ENCODE measurements at regions not wholly inside any gene's neighbourhood (a gene's known extent, or its start where the extent isn't known, plus 50 kb on each side); places are given as distances from the start of the nearest gene placed in this dataset.

- Histone ChIP-seq H3K9me3 (ENCODE audit: control insufficient read depth, low read length) (peaks cover 2% of the 10 kb centered on the region), H3K36me3 (ENCODE audit: control insufficient read depth, insufficient read depth, low read length, severe bottlenecking) (no peaks in the 10 kb centered on the region), H3K4me3 (ENCODE audit: low read length) (no peak overlapping the region), H3K4me1 (ENCODE audit: control insufficient read depth, insufficient read depth, low read length) (no peaks in the 10 kb centered on the region), H3K9ac (ENCODE audit: low read length) (no peak overlapping the region), H3K27me3 (replicated peaks; ENCODE audit: control insufficient read depth, insufficient read depth, low read length) (no peaks in the 10 kb centered on the region)
- no peak for DNase-seq (ENCODE audit: low read depth)
Measured at GRCh38 chr6:141335477-141336273, 797.0 kb upstream of the GJE1 start.

- Histone ChIP-seq H3K4me1 (ENCODE audit: control insufficient read depth, insufficient read depth, low read length) (peaks cover 12% of the 10 kb centered on the region), H3K9ac (ENCODE audit: low read length) (peak overlapping the region; percentile 77), H3K27me3 (replicated peaks; ENCODE audit: control insufficient read depth, insufficient read depth, low read length) (no peaks in the 10 kb centered on the region), H3K9me3 (ENCODE audit: control insufficient read depth, low read length) (no peaks in the 10 kb centered on the region), H3K4me3 (ENCODE audit: low read length) (peak overlapping the region; percentile 77), H3K36me3 (ENCODE audit: control insufficient read depth, insufficient read depth, low read length, severe bottlenecking) (no peaks in the 10 kb centered on the region)
- DNase-seq (ENCODE audit: low read depth), result no peak
Measured at GRCh38 chr6:141326925-141327324, 805.8 kb upstream of the GJE1 start.

GRCh38 chr6:141326426-141326825, 806.3 kb upstream of the GJE1 start:
- Histone ChIP-seq H3K9ac (ENCODE audit: low read length) (peak overlapping the region; percentile 77), H3K4me3 (ENCODE audit: low read length) (peak overlapping the region; percentile 77), H3K4me1 (ENCODE audit: control insufficient read depth, insufficient read depth, low read length) (peaks cover 17% of the 10 kb centered on the region), H3K36me3 (ENCODE audit: control insufficient read depth, insufficient read depth, low read length, severe bottlenecking) (no peaks in the 10 kb centered on the region), H3K9me3 (ENCODE audit: control insufficient read depth, low read length) (no peaks in the 10 kb centered on the region), H3K27me3 (replicated peaks; ENCODE audit: control insufficient read depth, insufficient read depth, low read length) (no peaks in the 10 kb centered on the region)
- peak; percentile 96 for DNase-seq (ENCODE audit: low read depth)

- Histone ChIP-seq H3K9ac (ENCODE audit: low read length) (peak overlapping the region; percentile 73), H3K27me3 (replicated peaks; ENCODE audit: control insufficient read depth, insufficient read depth, low read length) (no peaks in the 10 kb centered on the region), H3K9me3 (ENCODE audit: control insufficient read depth, low read length) (no peaks in the 10 kb centered on the region), H3K36me3 (ENCODE audit: control insufficient read depth, insufficient read depth, low read length, severe bottlenecking) (no peaks in the 10 kb centered on the region), H3K4me1 (ENCODE audit: control insufficient read depth, insufficient read depth, low read length) (peaks cover 19% of the 10 kb centered on the region), H3K4me3 (ENCODE audit: low read length) (peak overlapping the region; percentile 75)
- peak; percentile 26 for DNase-seq (ENCODE audit: low read depth)
Measured at GRCh38 chr6:141321493-141322347, 811.0 kb upstream of the GJE1 start.

GRCh38 chr6:141316236-141316635, 816.5 kb upstream of the GJE1 start:
- Histone ChIP-seq H3K27me3 (replicated peaks; ENCODE audit: control insufficient read depth, insufficient read depth, low read length) (no peaks in the 10 kb centered on the region), H3K4me1 (ENCODE audit: control insufficient read depth, insufficient read depth, low read length) (peaks cover 4% of the 10 kb centered on the region), H3K4me3 (ENCODE audit: low read length) (no peak overlapping the region), H3K36me3 (ENCODE audit: control insufficient read depth, insufficient read depth, low read length, severe bottlenecking) (no peaks in the 10 kb centered on the region), H3K9ac (ENCODE audit: low read length) (no peak overlapping the region), H3K9me3 (ENCODE audit: control insufficient read depth, low read length) (no peaks in the 10 kb centered on the region)
- no peak for DNase-seq (ENCODE audit: low read depth)

GRCh38 chr6:141313986-141314385, 818.7 kb upstream of the GJE1 start:
- no peaks in the 10 kb centered on the region for H3K27me3 ChIP-seq (replicated peaks; ENCODE audit: control insufficient read depth, insufficient read depth, low read length)
- no peak overlapping the region for H3K9ac ChIP-seq (ENCODE audit: low read length)
- no peak for DNase-seq (ENCODE audit: low read depth)
- H3K4me3 ChIP-seq (ENCODE audit: low read length), result no peak overlapping the region
- H3K4me1 ChIP-seq (ENCODE audit: control insufficient read depth, insufficient read depth, low read length), result no peaks in the 10 kb centered on the region
- no peaks in the 10 kb centered on the region for H3K36me3 ChIP-seq (ENCODE audit: control insufficient read depth, insufficient read depth, low read length, severe bottlenecking)
- H3K9me3 ChIP-seq (ENCODE audit: control insufficient read depth, low read length), result no peaks in the 10 kb centered on the region

- Histone ChIP-seq H3K9me3 (ENCODE audit: control insufficient read depth, low read length) (no peaks in the 10 kb centered on the region), H3K4me3 (ENCODE audit: low read length) (no peak overlapping the region), H3K27me3 (replicated peaks; ENCODE audit: control insufficient read depth, insufficient read depth, low read length) (no peaks in the 10 kb centered on the region), H3K36me3 (ENCODE audit: control insufficient read depth, insufficient read depth, low read length, severe bottlenecking) (no peaks in the 10 kb centered on the region), H3K9ac (ENCODE audit: low read length) (no peak overlapping the region), H3K4me1 (ENCODE audit: control insufficient read depth, insufficient read depth, low read length) (no peaks in the 10 kb centered on the region)
- no peak for DNase-seq (ENCODE audit: low read depth)
Measured at GRCh38 chr6:141309295-141309694, 823.4 kb upstream of the GJE1 start.

GRCh38 chr6:141307309-141307998, 825.3 kb upstream of the GJE1 start:
- Histone ChIP-seq H3K36me3 (ENCODE audit: control insufficient read depth, insufficient read depth, low read length, severe bottlenecking) (no peaks in the 10 kb centered on the region), H3K4me1 (ENCODE audit: control insufficient read depth, insufficient read depth, low read length) (no peaks in the 10 kb centered on the region), H3K9ac (ENCODE audit: low read length) (no peak overlapping the region), H3K9me3 (ENCODE audit: control insufficient read depth, low read length) (no peaks in the 10 kb centered on the region), H3K27me3 (replicated peaks; ENCODE audit: control insufficient read depth, insufficient read depth, low read length) (no peaks in the 10 kb centered on the region), H3K4me3 (ENCODE audit: low read length) (no peak overlapping the region)
- no peak for DNase-seq (ENCODE audit: low read depth)

GRCh38 chr6:141303907-141304306, 828.8 kb upstream of the GJE1 start:
- Histone ChIP-seq H3K36me3 (ENCODE audit: control insufficient read depth, insufficient read depth, low read length, severe bottlenecking) (no peaks in the 10 kb centered on the region), H3K9ac (ENCODE audit: low read length) (no peak overlapping the region), H3K4me3 (ENCODE audit: low read length) (no peak overlapping the region), H3K9me3 (ENCODE audit: control insufficient read depth, low read length) (no peaks in the 10 kb centered on the region), H3K27me3 (replicated peaks; ENCODE audit: control insufficient read depth, insufficient read depth, low read length) (no peaks in the 10 kb centered on the region), H3K4me1 (ENCODE audit: control insufficient read depth, insufficient read depth, low read length) (peaks cover 12% of the 10 kb centered on the region)
- no peak for DNase-seq (ENCODE audit: low read depth)

GRCh38 chr6:141301779-141302178, 830.9 kb upstream of the GJE1 start:
- no peaks in the 10 kb centered on the region for H3K27me3 ChIP-seq (replicated peaks; ENCODE audit: control insufficient read depth, insufficient read depth, low read length)
- no peak overlapping the region for H3K4me3 ChIP-seq (ENCODE audit: low read length)
- no peak overlapping the region for H3K9ac ChIP-seq (ENCODE audit: low read length)
- H3K36me3 ChIP-seq (ENCODE audit: control insufficient read depth, insufficient read depth, low read length, severe bottlenecking), result no peaks in the 10 kb centered on the region
- no peaks in the 10 kb centered on the region for H3K9me3 ChIP-seq (ENCODE audit: control insufficient read depth, low read length)
- DNase-seq (ENCODE audit: low read depth), result peak; percentile 25
- peaks cover 12% of the 10 kb centered on the region for H3K4me1 ChIP-seq (ENCODE audit: control insufficient read depth, insufficient read depth, low read length)

Data from adipocyte (in vitro differentiated cells).